Astrocyte of the spinal cord (primary cell): ENCODE measurements at regions not wholly inside any gene's neighbourhood (a gene's known extent, or its start where the extent isn't known, plus 50 kb on each side); places are given as distances from the start of the nearest gene placed in this dataset.
"Not testable (repeated sequence)": the region's sequence is repeated elsewhere in the genome, so short reads cannot be mapped to it uniquely, and the experiment has no call there.

Experiments
- DNase-seq: peaks from one replicate; pipeline ENCODE4 v3.0.0; 2011; ENCODE audit warnings: low read depth, low spot score
- H3K4me3 ChIP-seq: 2 replicates; pipeline ENCODE4 v1.5.1; 2011; ENCODE audit warnings: low read depth, mild to moderate bottlenecking, low read length, moderate library complexity
- CTCF ChIP-seq: IDR thresholded peaks from 2 replicates; pipeline ENCODE4 v1.5.1; 2012; ENCODE audit warnings: low read depth, mild to moderate bottlenecking, low read length, inconsistent platforms
- in situ Hi-C: cut with HindIII; loops from 2 replicates; pipeline ENCODE4 v1.10.0; 2017; ENCODE audit warnings: low sequenced_read_pairs

- in situ Hi-C loops = no loop called here
- no peak overlapping the region for H3K4me3 ChIP-seq
- no peak for TF ChIP-seq CTCF
- no peak for DNase-seq
Observed at GRCh38 chr14:35961697-35962274, 135.6 kb downstream of the BRMS1L start.

GRCh38 chr14:35959835-35960234 is 133.7 kb downstream of the BRMS1L start:
- no peak for TF ChIP-seq CTCF
- in situ Hi-C loops = no loop called here
- no peak for DNase-seq
- H3K4me3 ChIP-seq = no peak overlapping the region

GRCh38 chr14:35958499-35958898 is 132.4 kb downstream of the BRMS1L start:
- TF ChIP-seq CTCF = no peak
- no peak overlapping the region for H3K4me3 ChIP-seq
- no peak for DNase-seq
- in situ Hi-C loops = no loop called here

- in situ Hi-C loops = no loop called here
- TF ChIP-seq CTCF = no peak
- no peak for DNase-seq
- no peak overlapping the region for H3K4me3 ChIP-seq
Observed at GRCh38 chr14:35956376-35957085, 130.4 kb downstream of the BRMS1L start.

- no peak for TF ChIP-seq CTCF
- no peak overlapping the region for H3K4me3 ChIP-seq
- in situ Hi-C loops = no loop called here
- no peak for DNase-seq
Observed at GRCh38 chr14:35952584-35952983, 126.4 kb downstream of the BRMS1L start.

- no peak for TF ChIP-seq CTCF
- DNase-seq = peak; percentile 19
- H3K4me3 ChIP-seq = no peak overlapping the region
- in situ Hi-C loops = no loop called here
Observed at GRCh38 chr14:35949920-35950513, 123.9 kb downstream of the BRMS1L start.

- H3K4me3 ChIP-seq, in situ Hi-C loops, DNase-seq: not testable (repeated sequence)
Observed at GRCh38 chr14:35947983-35948382, 121.8 kb downstream of the BRMS1L start.
